HEK293 (cell line): ENCODE measurements at regions not wholly inside any gene's neighbourhood (a gene's known extent, or its start where the extent isn't known, plus 50 kb on each side); places are given as distances from the start of the nearest gene placed in this dataset.

Source experiments
- CTCF ChIA-PET: fragments of 350-600 bp; formaldehyde crosslinking; extraction: SDS; loops from one replicate; lab custom pipeline; 2021; ENCODE audit warnings: antibody characterized with exemption; lab: Yijun Ruan, JAX
- POLR2A ChIA-PET: fragments of 300-600 bp; formaldehyde crosslinking; extraction: SDS; loops from one replicate; lab custom pipeline; 2020; ENCODE audit warnings: antibody characterized with exemption, inconsistent platforms; lab: Yijun Ruan, JAX
- H3K27ac ChIP-seq: fragments of 200-500 bp; sonication (Bioruptor generic); 2 replicates; pipeline ENCODE4 v1.5.1; 2014; ENCODE audit warnings: low read depth, low read length, control low read depth, inconsistent platforms; ENCODE audit errors: extremely low read depth
- H3K36me3 ChIP-seq, 2 experiments: fragments of 200-500 bp in 1 of 2; sonication (Bioruptor generic) in 1 of 2; 1 replicate in 1 of 2; 2 replicates in 1 of 2; pipeline ENCODE4 v1.5.1; 2014 to 2017; ENCODE audit warnings: inconsistent platforms in 2 of 2, low read length in 2 of 2; ENCODE audit not compliant: control insufficient read depth in 2 of 2, insufficient read depth in 1 of 2
- H3K4me1 ChIP-seq: fragments of 200-500 bp; sonication (Bioruptor generic); 2 replicates; pipeline ENCODE4 v1.5.1; 2014; ENCODE audit warnings: mild to moderate bottlenecking, low read length, inconsistent platforms; ENCODE audit not compliant: control insufficient read depth, insufficient read depth
- H3K4me3 ChIP-seq: 2 replicates; pipeline ENCODE4 v1.5.1; 2011; ENCODE audit warnings: low read depth, mild to moderate bottlenecking, control low read depth, low read length, moderate library complexity
- H3K9me3 ChIP-seq: fragments of 200-500 bp; sonication (Bioruptor generic); 2 replicates; pipeline ENCODE4 v1.5.1; 2014; ENCODE audit warnings: low read depth, low read length, inconsistent platforms; ENCODE audit not compliant: control insufficient read depth, insufficient read depth
- MYNN ChIP-seq: fragments of 450-650 bp; formaldehyde crosslinking; IDR thresholded peaks from 2 replicates; pipeline ENCODE4 v1.5.1; 2016; ENCODE audit warnings: missing biosample characterization, missing genetic modification characterization, borderline replicate concordance
- SETDB1 ChIP-seq: IDR thresholded peaks from one replicate; pipeline ENCODE4 v1.6.1; 2017; ENCODE audit warnings: mild to moderate bottlenecking, low read length, moderate library complexity, mixed read lengths; ENCODE audit not compliant: insufficient read length
- YY2 ChIP-seq: fragments of 450-650 bp; formaldehyde crosslinking; IDR thresholded peaks from 2 replicates; pipeline ENCODE4 v1.5.1; 2016; ENCODE audit warnings: missing biosample characterization, missing genetic modification characterization
- ZBTB21 ChIP-seq: fragments of 450-650 bp; formaldehyde crosslinking; IDR thresholded peaks from 2 replicates; pipeline ENCODE4 v1.5.1; 2017; ENCODE audit warnings: missing biosample characterization, missing genetic modification characterization
- ZBTB48 ChIP-seq: fragments of 450-650 bp; formaldehyde crosslinking; IDR thresholded peaks from 2 replicates; pipeline ENCODE4 v1.5.1; 2016; ENCODE audit warnings: missing biosample characterization, missing genetic modification characterization
- ZFP37 ChIP-seq: fragments of 450-650 bp; formaldehyde crosslinking; IDR thresholded peaks from 2 replicates; pipeline ENCODE4 v1.5.1; 2016; ENCODE audit warnings: missing biosample characterization, missing genetic modification characterization
- ZNF146 ChIP-seq: fragments of 450-650 bp; formaldehyde crosslinking; IDR thresholded peaks from 2 replicates; pipeline ENCODE4 v1.5.1; 2016; ENCODE audit warnings: missing biosample characterization, missing genetic modification characterization
- ZNF24 ChIP-seq: fragments of 450-650 bp; formaldehyde crosslinking; IDR thresholded peaks from 2 replicates; pipeline ENCODE4 v1.5.1; 2016; ENCODE audit warnings: missing biosample characterization, missing genetic modification characterization
- ZNF266 ChIP-seq: fragments of 450-650 bp; formaldehyde crosslinking; IDR thresholded peaks from 2 replicates; pipeline ENCODE4 v1.5.1; 2016; ENCODE audit warnings: missing biosample characterization, missing genetic modification characterization, low read depth
- ZNF302 ChIP-seq: fragments of 450-650 bp; formaldehyde crosslinking; IDR thresholded peaks from 2 replicates; pipeline ENCODE4 v1.5.1; 2016; ENCODE audit warnings: missing biosample characterization, missing genetic modification characterization, low read depth
- ZNF366 ChIP-seq: fragments of 450-650 bp; formaldehyde crosslinking; conservative IDR thresholded peaks from 2 replicates; pipeline ENCODE4 v1.5.1; 2016; ENCODE audit warnings: missing biosample characterization, missing genetic modification characterization
- ZNF37A ChIP-seq: fragments of 450-650 bp; IDR thresholded peaks from 2 replicates; pipeline ENCODE4 v1.5.1; 2018; ENCODE audit warnings: missing biosample characterization, missing genetic modification characterization
- ZNF433 ChIP-seq: fragments of 450-650 bp; formaldehyde crosslinking; IDR thresholded peaks from 2 replicates; pipeline ENCODE4 v1.5.1; 2016; ENCODE audit warnings: missing biosample characterization, missing genetic modification characterization, low read depth
- ZNF529 ChIP-seq: fragments of 450-650 bp; formaldehyde crosslinking; IDR thresholded peaks from 2 replicates; pipeline ENCODE4 v1.5.1; 2017; ENCODE audit warnings: missing genetic modification characterization, missing biosample characterization; ENCODE audit not compliant: insufficient replicate concordance
- ZNF704 ChIP-seq: fragments of 450-650 bp; formaldehyde crosslinking; IDR thresholded peaks from 2 replicates; pipeline ENCODE4 v1.5.1; 2016; ENCODE audit warnings: missing biosample characterization, missing genetic modification characterization
- ZNF785 ChIP-seq: fragments of 450-650 bp; formaldehyde crosslinking; IDR thresholded peaks from 2 replicates; pipeline ENCODE4 v1.5.1; 2016; ENCODE audit warnings: missing biosample characterization, missing genetic modification characterization
- TF ChIP-seq, protein P1 (sequence below): fragments of 450-650 bp; formaldehyde crosslinking; IDR thresholded peaks from 2 replicates; pipeline ENCODE4 v1.5.1; 2016; ENCODE audit warnings: missing biosample characterization, missing genetic modification characterization
- TF ChIP-seq, protein P2 (sequence below): fragments of 450-650 bp; formaldehyde crosslinking; IDR thresholded peaks from 2 replicates; pipeline ENCODE4; 2016; ENCODE audit warnings: missing biosample characterization, missing genetic modification characterization
- TF ChIP-seq, protein P3 (sequence below): fragments of 450-650 bp; formaldehyde crosslinking; IDR thresholded peaks from 2 replicates; pipeline ENCODE4 v1.5.1; 2016; ENCODE audit warnings: missing biosample characterization, missing genetic modification characterization, borderline replicate concordance

GRCh38 chr5:135158982-135159381 is 125.0 kb upstream of the PITX1 start:
- no peaks in the 10 kb centered on the region for H3K36me3 ChIP-seq
- ChIA-PET CTCF (interaction anchor here (0.6 to 1.1 kb wide), 2 partner anchors 17 to 33 kb away, joined by 4 to 6 read pairs; no protein-coding TSS in a partner anchor), POLR2A (no interaction called here)
- no peak for TF ChIP-seq ZNF785
- TF ChIP-seq ZNF704 (tag by site-specific recombination), result no peak
- TF ChIP-seq ZFP37 (tag by site-specific recombination), result no peak
- no peak for TF ChIP-seq ZNF24 (tag by site-specific recombination)
- H3K9me3 ChIP-seq, result no peaks in the 10 kb centered on the region
- no peak overlapping the region for H3K27ac ChIP-seq
- no peak overlapping the region for H3K4me3 ChIP-seq
- no peaks in the 10 kb centered on the region for H3K4me1 ChIP-seq

DNA sequence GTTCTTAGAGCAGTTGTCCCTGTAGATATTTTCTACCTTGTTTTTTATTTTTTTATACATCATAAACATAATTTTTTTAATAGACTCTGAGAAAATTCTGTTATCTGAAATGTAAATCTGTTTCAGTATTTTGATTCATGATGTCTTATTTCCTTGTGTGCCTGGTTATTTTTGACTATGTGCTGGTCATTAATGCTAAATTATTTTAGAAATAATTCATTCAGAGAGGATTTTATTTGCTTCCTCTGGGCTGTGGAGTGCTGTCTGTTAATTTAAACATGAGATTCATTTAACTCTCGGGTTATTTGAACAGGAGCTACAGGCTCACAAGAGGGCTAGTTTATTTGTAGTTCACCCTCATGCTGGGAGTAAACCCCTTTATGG is 124.3 kb upstream of the PITX1 start:
- POLR2A ChIA-PET, result no interaction called here
- no peaks in the 10 kb centered on the region for H3K36me3 ChIP-seq
- no peaks in the 10 kb centered on the region for H3K9me3 ChIP-seq
- H3K4me3 ChIP-seq, result no peak overlapping the region
- CTCF ChIA-PET, result interaction anchor here (0.7 to 1.1 kb wide), 2 partner anchors 33 to 1426 kb away, joined by 6 read pairs; no protein-coding TSS in a partner anchor
- no peaks in the 10 kb centered on the region for H3K4me1 ChIP-seq
- TF ChIP-seq ZBTB48 (tag by site-specific recombination), result no peak
- peak; percentile 69 for TF ChIP-seq SETDB1
- TF ChIP-seq ZNF529, result no peak
- TF ChIP-seq ZBTB21 (tag by site-specific recombination), result no peak
- no peak for TF ChIP-seq ZNF266 (tag by site-specific recombination)
- TF ChIP-seq, protein P1, sequence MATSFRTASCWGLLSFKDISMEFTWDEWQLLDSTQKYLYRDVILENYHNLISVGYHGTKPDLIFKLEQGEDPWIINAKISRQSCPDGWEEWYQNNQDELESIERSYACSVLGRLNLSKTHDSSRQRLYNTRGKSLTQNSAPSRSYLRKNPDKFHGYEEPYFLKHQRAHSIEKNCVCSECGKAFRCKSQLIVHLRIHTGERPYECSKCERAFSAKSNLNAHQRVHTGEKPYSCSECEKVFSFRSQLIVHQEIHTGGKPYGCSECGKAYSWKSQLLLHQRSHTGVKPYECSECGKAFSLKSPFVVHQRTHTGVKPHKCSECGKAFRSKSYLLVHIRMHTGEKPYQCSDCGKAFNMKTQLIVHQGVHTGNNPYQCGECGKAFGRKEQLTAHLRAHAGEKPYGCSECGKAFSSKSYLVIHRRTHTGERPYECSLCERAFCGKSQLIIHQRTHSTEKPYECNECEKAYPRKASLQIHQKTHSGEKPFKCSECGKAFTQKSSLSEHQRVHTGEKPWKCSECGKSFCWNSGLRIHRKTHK (tag by site-specific recombination), result peak; percentile 98
- no peak for TF ChIP-seq ZNF37A
- TF ChIP-seq ZFP37 (tag by site-specific recombination), result no peak
- no peak overlapping the region for H3K27ac ChIP-seq

GRCh38 chr5:135157421-135158313 is 123.6 kb upstream of the PITX1 start:
- TF ChIP-seq MYNN (tag by site-specific recombination), result no peak
- no peak for TF ChIP-seq ZNF433 (tag by site-specific recombination)
- TF ChIP-seq, protein P2, sequence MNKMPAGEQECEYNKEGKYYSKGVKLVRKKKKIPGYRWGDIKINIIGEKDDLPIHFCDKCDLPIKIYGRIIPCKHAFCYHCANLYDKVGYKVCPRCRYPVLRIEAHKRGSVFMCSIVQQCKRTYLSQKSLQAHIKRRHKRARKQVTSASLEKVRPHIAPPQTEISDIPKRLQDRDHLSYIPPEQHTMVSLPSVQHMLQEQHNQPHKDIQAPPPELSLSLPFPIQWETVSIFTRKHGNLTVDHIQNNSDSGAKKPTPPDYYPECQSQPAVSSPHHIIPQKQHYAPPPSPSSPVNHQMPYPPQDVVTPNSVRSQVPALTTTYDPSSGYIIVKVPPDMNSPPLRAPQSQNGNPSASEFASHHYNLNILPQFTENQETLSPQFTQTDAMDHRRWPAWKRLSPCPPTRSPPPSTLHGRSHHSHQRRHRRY (tag by site-specific recombination), result no peak
- TF ChIP-seq ZNF302, result no peak
- no peak for TF ChIP-seq ZNF146 (tag by site-specific recombination)
- no peak for TF ChIP-seq YY2
- no peak for TF ChIP-seq ZNF366 (tag by site-specific recombination)
- TF ChIP-seq, protein P3, sequence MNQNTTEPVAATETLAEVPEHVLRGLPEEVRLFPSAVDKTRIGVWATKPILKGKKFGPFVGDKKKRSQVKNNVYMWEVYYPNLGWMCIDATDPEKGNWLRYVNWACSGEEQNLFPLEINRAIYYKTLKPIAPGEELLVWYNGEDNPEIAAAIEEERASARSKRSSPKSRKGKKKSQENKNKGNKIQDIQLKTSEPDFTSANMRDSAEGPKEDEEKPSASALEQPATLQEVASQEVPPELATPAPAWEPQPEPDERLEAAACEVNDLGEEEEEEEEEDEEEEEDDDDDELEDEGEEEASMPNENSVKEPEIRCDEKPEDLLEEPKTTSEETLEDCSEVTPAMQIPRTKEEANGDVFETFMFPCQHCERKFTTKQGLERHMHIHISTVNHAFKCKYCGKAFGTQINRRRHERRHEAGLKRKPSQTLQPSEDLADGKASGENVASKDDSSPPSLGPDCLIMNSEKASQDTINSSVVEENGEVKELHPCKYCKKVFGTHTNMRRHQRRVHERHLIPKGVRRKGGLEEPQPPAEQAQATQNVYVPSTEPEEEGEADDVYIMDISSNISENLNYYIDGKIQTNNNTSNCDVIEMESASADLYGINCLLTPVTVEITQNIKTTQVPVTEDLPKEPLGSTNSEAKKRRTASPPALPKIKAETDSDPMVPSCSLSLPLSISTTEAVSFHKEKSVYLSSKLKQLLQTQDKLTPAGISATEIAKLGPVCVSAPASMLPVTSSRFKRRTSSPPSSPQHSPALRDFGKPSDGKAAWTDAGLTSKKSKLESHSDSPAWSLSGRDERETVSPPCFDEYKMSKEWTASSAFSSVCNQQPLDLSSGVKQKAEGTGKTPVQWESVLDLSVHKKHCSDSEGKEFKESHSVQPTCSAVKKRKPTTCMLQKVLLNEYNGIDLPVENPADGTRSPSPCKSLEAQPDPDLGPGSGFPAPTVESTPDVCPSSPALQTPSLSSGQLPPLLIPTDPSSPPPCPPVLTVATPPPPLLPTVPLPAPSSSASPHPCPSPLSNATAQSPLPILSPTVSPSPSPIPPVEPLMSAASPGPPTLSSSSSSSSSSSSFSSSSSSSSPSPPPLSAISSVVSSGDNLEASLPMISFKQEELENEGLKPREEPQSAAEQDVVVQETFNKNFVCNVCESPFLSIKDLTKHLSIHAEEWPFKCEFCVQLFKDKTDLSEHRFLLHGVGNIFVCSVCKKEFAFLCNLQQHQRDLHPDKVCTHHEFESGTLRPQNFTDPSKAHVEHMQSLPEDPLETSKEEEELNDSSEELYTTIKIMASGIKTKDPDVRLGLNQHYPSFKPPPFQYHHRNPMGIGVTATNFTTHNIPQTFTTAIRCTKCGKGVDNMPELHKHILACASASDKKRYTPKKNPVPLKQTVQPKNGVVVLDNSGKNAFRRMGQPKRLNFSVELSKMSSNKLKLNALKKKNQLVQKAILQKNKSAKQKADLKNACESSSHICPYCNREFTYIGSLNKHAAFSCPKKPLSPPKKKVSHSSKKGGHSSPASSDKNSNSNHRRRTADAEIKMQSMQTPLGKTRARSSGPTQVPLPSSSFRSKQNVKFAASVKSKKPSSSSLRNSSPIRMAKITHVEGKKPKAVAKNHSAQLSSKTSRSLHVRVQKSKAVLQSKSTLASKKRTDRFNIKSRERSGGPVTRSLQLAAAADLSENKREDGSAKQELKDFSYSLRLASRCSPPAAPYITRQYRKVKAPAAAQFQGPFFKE, result no peak
- TF ChIP-seq ZNF529, result no peak
- Histone ChIP-seq H3K9me3 (no peaks in the 10 kb centered on the region), H3K27ac (no peak overlapping the region), H3K4me1 (no peaks in the 10 kb centered on the region), H3K36me3 (no peaks in the 10 kb centered on the region), H3K4me3 (no peak overlapping the region)
- ChIA-PET POLR2A (no interaction called here), CTCF (interaction anchor here (0.7 kb wide), 1 partner anchor 1426 kb away, joined by 6 read pairs; no protein-coding TSS in a partner anchor)
